Fibroblast of the aortic adventitia (primary cell): ENCODE measurements at regions not wholly inside any gene's neighbourhood (a gene's known extent, or its start where the extent isn't known, plus 50 kb on each side); places are given as distances from the start of the nearest gene placed in this dataset.

Experiments used
- DNase-seq: peaks from one replicate; pipeline ENCODE4 v3.0.0-alpha.2; 2010; ENCODE audit warnings: low read depth
- H3K4me3 ChIP-seq: 2 replicates; pipeline ENCODE4 v1.5.1; 2011; ENCODE audit warnings: low read depth, mild to moderate bottlenecking, control low read depth, low read length, moderate library complexity
- CTCF ChIP-seq: IDR thresholded peaks from 2 replicates; pipeline ENCODE4 v1.5.1; 2011; ENCODE audit warnings: mild to moderate bottlenecking, low read length, control low read depth, inconsistent platforms; ENCODE audit not compliant: insufficient read depth

- DNase-seq, result peak; percentile 71
- no peak overlapping the region for H3K4me3 ChIP-seq
- TF ChIP-seq CTCF, result no peak
Measured at GRCh38 chr13:83229574-83230305, 652.5 kb downstream of the SLITRK1 start.

GRCh38 chr13:83223546-83223945, 658.7 kb downstream of the SLITRK1 start:
- TF ChIP-seq CTCF, result no peak
- no peak overlapping the region for H3K4me3 ChIP-seq
- no peak for DNase-seq

- no peak overlapping the region for H3K4me3 ChIP-seq
- DNase-seq, result peak; percentile 94
- TF ChIP-seq CTCF, result no peak
Measured at GRCh38 chr13:83221813-83222241, 660.4 kb downstream of the SLITRK1 start.

- peak; percentile 45 for DNase-seq
- H3K4me3 ChIP-seq, result no peak overlapping the region
- TF ChIP-seq CTCF, result no peak
Measured at GRCh38 chr13:83221256-83221655, 661.0 kb downstream of the SLITRK1 start.

GRCh38 chr13:83220241-83220640, 662.0 kb downstream of the SLITRK1 start:
- no peak overlapping the region for H3K4me3 ChIP-seq
- TF ChIP-seq CTCF, result no peak
- DNase-seq, result no peak

GRCh38 chr13:83219832-83220231, 662.4 kb downstream of the SLITRK1 start:
- DNase-seq, result no peak
- no peak overlapping the region for H3K4me3 ChIP-seq
- no peak for TF ChIP-seq CTCF
